WTC11 (cell line): ENCODE measurements at regions not wholly inside any gene's neighbourhood (a gene's known extent, or its start where the extent isn't known, plus 50 kb on each side); places are given as distances from the start of the nearest gene placed in this dataset.

Experiments used
- ATF1 ChIP-seq: sonication (generic); formaldehyde crosslinking; IDR thresholded peaks from 2 replicates; pipeline ENCODE4 v1.8.1; 2023; ENCODE audit warnings: mild to moderate bottlenecking, moderate library complexity, missing genetic modification reagents
- ATF2 ChIP-seq: sonication (generic); formaldehyde crosslinking; IDR thresholded peaks from 2 replicates; pipeline ENCODE4 v1.8.1; 2022; ENCODE audit warnings: low read depth, missing genetic modification reagents, borderline replicate concordance
- CTCF ChIP-seq: fragments of 200-600 bp; IDR thresholded peaks from 2 replicates; pipeline ENCODE4 v1.8.0; 2022; ENCODE audit warnings: antibody characterized with exemption
- NR1H2 ChIP-seq: sonication (generic); formaldehyde crosslinking; IDR thresholded peaks from 2 replicates; pipeline ENCODE4 v1.9.0; 2021; ENCODE audit warnings: mild to moderate bottlenecking, moderate library complexity, missing genetic modification reagents
- PREB ChIP-seq: sonication (generic); formaldehyde crosslinking; IDR thresholded peaks from 2 replicates; pipeline ENCODE4 v1.8.1; 2022; ENCODE audit warnings: mild to moderate bottlenecking, missing genetic modification reagents, moderate library complexity, borderline replicate concordance
- SMAD3 ChIP-seq: sonication (generic); formaldehyde crosslinking; IDR thresholded peaks from 2 replicates; pipeline ENCODE4 v1.8.0; 2022; ENCODE audit warnings: missing genetic modification reagents, mild to moderate bottlenecking, borderline replicate concordance
- ZBTB43 ChIP-seq: sonication (generic); formaldehyde crosslinking; IDR thresholded peaks from 2 replicates; pipeline ENCODE4 v1.8.1; 2023; ENCODE audit warnings: mild to moderate bottlenecking, missing genetic modification reagents
- ZNF512 ChIP-seq: sonication (generic); formaldehyde crosslinking; IDR thresholded peaks from 2 replicates; pipeline ENCODE4 v1.8.1; 2022; ENCODE audit warnings: missing genetic modification reagents, borderline replicate concordance

GRCh38 chr22:25354456-25354855 is 135.0 kb downstream of the CRYBB2 start:
- TF ChIP-seq NR1H2 (CRISPR knock-in tag) (no peak), CTCF (no peak), SMAD3 (CRISPR knock-in tag) (no peak), ZBTB43 (CRISPR knock-in tag) (no peak), ATF1 (no peak), ZNF512 (no peak), ATF2 (CRISPR knock-in tag) (no peak), PREB (CRISPR knock-in tag) (no peak)
